ENCODE measurements at regions not wholly inside any gene's neighbourhood (a gene's known extent, or its start where the extent isn't known, plus 50 kb on each side); places are given as distances from the start of the nearest gene placed in this dataset.

- Histone ChIP-seq H3K79me2 (ENCODE audit: low read length) (no peaks in the 10 kb centered on the region), H3K27ac (ENCODE audit: low read length) (no peak overlapping the region), H3K9me2 (replicated peaks; ENCODE audit: insufficient read depth, low read length) (no peaks in the 10 kb centered on the region), H3F3A (ENCODE audit: insufficient read depth, low read length) (no peaks in the 10 kb centered on the region), H2AFZ (ENCODE audit: low read length) (no peak overlapping the region), H4K20me1 (ENCODE audit: insufficient read depth, low read length) (no peaks in the 10 kb centered on the region), H3K4me1 (ENCODE audit: low read length) (no peaks in the 10 kb centered on the region), H3K9ac (ENCODE audit: low read length) (no peak overlapping the region), H3K9me3 (replicated peaks; ENCODE audit: insufficient read depth, low read length) (no peaks in the 10 kb centered on the region), H3K36me3 (replicated peaks; ENCODE audit: insufficient read depth, low read length) (no peaks in the 10 kb centered on the region), H3K27me3 (replicated peaks; ENCODE audit: insufficient read depth, low read length) (no peaks in the 10 kb centered on the region), H3K4me2 (ENCODE audit: low read depth, low read length) (no peak overlapping the region), H3K4me3 (ENCODE audit: low read length) (no peak overlapping the region)
- TF ChIP-seq EZH2 (optimal IDR thresholded peaks at IDR 0.05; ENCODE audit: low read depth, low read length) (no peak), EZH2phosphoT487 (IDR thresholded peaks at IDR 0.05; ENCODE audit: low read length) (no peak), CTCF (IDR thresholded peaks at IDR 0.05; ENCODE audit: low read length) (no peak)
- DNase-seq = no peak
These were observed 95.1 kb upstream of the ZPLD1 start for GRCh38 chr3:102339671-102340070.

GRCh38 chr3:102346897-102347296 lies 87.9 kb upstream of the ZPLD1 start:
- H3K9ac ChIP-seq (ENCODE audit: low read length) = no peak overlapping the region
- no peak overlapping the region for H3K4me2 ChIP-seq (ENCODE audit: low read depth, low read length)
- H4K20me1 ChIP-seq (ENCODE audit: insufficient read depth, low read length) = no peaks in the 10 kb centered on the region
- H3K79me2 ChIP-seq (ENCODE audit: low read length) = no peaks in the 10 kb centered on the region
- no peak overlapping the region for H3K27ac ChIP-seq (ENCODE audit: low read length)
- H3K9me2 ChIP-seq (replicated peaks; ENCODE audit: insufficient read depth, low read length) = no peaks in the 10 kb centered on the region
- no peak overlapping the region for H2AFZ ChIP-seq (ENCODE audit: low read length)
- TF ChIP-seq CTCF (IDR thresholded peaks at IDR 0.05; ENCODE audit: low read length) = no peak
- no peaks in the 10 kb centered on the region for H3F3A ChIP-seq (ENCODE audit: insufficient read depth, low read length)
- H3K36me3 ChIP-seq (replicated peaks; ENCODE audit: insufficient read depth, low read length) = no peaks in the 10 kb centered on the region
- no peaks in the 10 kb centered on the region for H3K27me3 ChIP-seq (replicated peaks; ENCODE audit: insufficient read depth, low read length)
- no peak overlapping the region for H3K4me3 ChIP-seq (ENCODE audit: low read length)
- H3K9me3 ChIP-seq (replicated peaks; ENCODE audit: insufficient read depth, low read length) = no peaks in the 10 kb centered on the region
- H3K4me1 ChIP-seq (ENCODE audit: low read length) = no peaks in the 10 kb centered on the region
- DNase-seq = no peak

GRCh38 chr3:102348904-102349303 lies 85.9 kb upstream of the ZPLD1 start:
- Histone ChIP-seq H3K9me2 (replicated peaks; ENCODE audit: insufficient read depth, low read length) (no peaks in the 10 kb centered on the region), H3K79me2 (ENCODE audit: low read length) (no peaks in the 10 kb centered on the region), H3K9ac (ENCODE audit: low read length) (no peak overlapping the region), H3K4me3 (ENCODE audit: low read length) (no peak overlapping the region), H3K4me2 (ENCODE audit: low read depth, low read length) (no peak overlapping the region), H4K20me1 (ENCODE audit: insufficient read depth, low read length) (no peaks in the 10 kb centered on the region), H3K9me3 (replicated peaks; ENCODE audit: insufficient read depth, low read length) (no peaks in the 10 kb centered on the region), H2AFZ (ENCODE audit: low read length) (no peak overlapping the region), H3K36me3 (replicated peaks; ENCODE audit: insufficient read depth, low read length) (no peaks in the 10 kb centered on the region), H3K27ac (ENCODE audit: low read length) (no peak overlapping the region), H3K4me1 (ENCODE audit: low read length) (no peaks in the 10 kb centered on the region), H3K27me3 (replicated peaks; ENCODE audit: insufficient read depth, low read length) (no peaks in the 10 kb centered on the region), H3F3A (ENCODE audit: insufficient read depth, low read length) (no peaks in the 10 kb centered on the region)
- no peak for DNase-seq
- no peak for TF ChIP-seq EZH2 (optimal IDR thresholded peaks at IDR 0.05; ENCODE audit: low read depth, low read length)
- no peak for TF ChIP-seq EZH2phosphoT487 (IDR thresholded peaks at IDR 0.05; ENCODE audit: low read length)
- no peak for TF ChIP-seq CTCF (IDR thresholded peaks at IDR 0.05; ENCODE audit: low read length)

- no peaks in the 10 kb centered on the region for H3K9me3 ChIP-seq (replicated peaks; ENCODE audit: insufficient read depth, low read length)
- no peaks in the 10 kb centered on the region for H3F3A ChIP-seq (ENCODE audit: insufficient read depth, low read length)
- H3K9ac ChIP-seq (ENCODE audit: low read length) = no peak overlapping the region
- no peaks in the 10 kb centered on the region for H3K4me1 ChIP-seq (ENCODE audit: low read length)
- H3K27me3 ChIP-seq (replicated peaks; ENCODE audit: insufficient read depth, low read length) = no peaks in the 10 kb centered on the region
- H2AFZ ChIP-seq (ENCODE audit: low read length) = no peak overlapping the region
- H3K79me2 ChIP-seq (ENCODE audit: low read length) = no peaks in the 10 kb centered on the region
- no peaks in the 10 kb centered on the region for H3K36me3 ChIP-seq (replicated peaks; ENCODE audit: insufficient read depth, low read length)
- H3K4me3 ChIP-seq (ENCODE audit: low read length) = no peak overlapping the region
- no peak overlapping the region for H3K27ac ChIP-seq (ENCODE audit: low read length)
- no peaks in the 10 kb centered on the region for H4K20me1 ChIP-seq (ENCODE audit: insufficient read depth, low read length)
- DNase-seq = no peak
- H3K9me2 ChIP-seq (replicated peaks; ENCODE audit: insufficient read depth, low read length) = no peaks in the 10 kb centered on the region
- no peak for TF ChIP-seq CTCF (IDR thresholded peaks at IDR 0.05; ENCODE audit: low read length)
- no peak for TF ChIP-seq EZH2phosphoT487 (IDR thresholded peaks at IDR 0.05; ENCODE audit: low read length)
- TF ChIP-seq EZH2 (optimal IDR thresholded peaks at IDR 0.05; ENCODE audit: low read depth, low read length) = no peak
- no peak overlapping the region for H3K4me2 ChIP-seq (ENCODE audit: low read depth, low read length)
These were observed 81.7 kb upstream of the ZPLD1 start for GRCh38 chr3:102353148-102353547.

All from MM.1S (cell line).